Activated T-helper 17 cell treated with anti-CD3 and anti-CD28 coated beads, Interleukin-2, amount 50 U/mL, for 72 hours (primary cell): ENCODE measurements at regions not wholly inside any gene's neighbourhood (a gene's known extent, or its start where the extent isn't known, plus 50 kb on each side); places are given as distances from the start of the nearest gene placed in this dataset.

Experiments
- ATAC-seq: fragments of 150-1000 bp; cut with Tn5 transposase; replicated peaks from 2 replicates; pipeline ENCODE4 v1.10.0; 2021; ENCODE audit warnings: mild to moderate bottlenecking, moderate library complexity
- H3K27ac Mint-ChIP-seq: one replicate; pipeline ENCODE4 v1.8.0; 2022; ENCODE audit warnings: mixed read lengths
- H3K27me3 Mint-ChIP-seq: one replicate; pipeline ENCODE4 v1.8.0; 2022; ENCODE audit warnings: mixed read lengths
- H3K36me3 Mint-ChIP-seq: one replicate; pipeline ENCODE4 v1.8.0; 2022; ENCODE audit warnings: low read depth, mild to moderate bottlenecking, mixed read lengths
- H3K4me1 Mint-ChIP-seq: one replicate; pipeline ENCODE4 v1.8.0; 2022; ENCODE audit warnings: mixed read lengths
- H3K4me3 Mint-ChIP-seq: one replicate; pipeline ENCODE4 v1.8.0; 2022; ENCODE audit warnings: mild to moderate bottlenecking, mixed read lengths
- H3K9me3 Mint-ChIP-seq: one replicate; pipeline ENCODE4 v1.8.0; 2022; ENCODE audit warnings: mixed read lengths

GRCh38 chr20:11772226-11772730 is 145.4 kb upstream of the BTBD3 start:
- no peaks in the 10 kb centered on the region for H3K36me3 Mint-ChIP-seq
- no peak overlapping the region for H3K27ac Mint-ChIP-seq
- H3K4me1 Mint-ChIP-seq: no peaks in the 10 kb centered on the region
- no peak for ATAC-seq
- peaks cover 29% of the 10 kb centered on the region for H3K9me3 Mint-ChIP-seq
- H3K4me3 Mint-ChIP-seq: no peak overlapping the region
- no peaks in the 10 kb centered on the region for H3K27me3 Mint-ChIP-seq

GRCh38 chr20:11776687-11777086 is 141.0 kb upstream of the BTBD3 start:
- no peak overlapping the region for H3K4me3 Mint-ChIP-seq
- H3K27ac Mint-ChIP-seq: no peak overlapping the region
- ATAC-seq: no peak
- no peaks in the 10 kb centered on the region for H3K27me3 Mint-ChIP-seq
- no peaks in the 10 kb centered on the region for H3K4me1 Mint-ChIP-seq
- peaks cover 25% of the 10 kb centered on the region for H3K9me3 Mint-ChIP-seq
- H3K36me3 Mint-ChIP-seq: no peaks in the 10 kb centered on the region

- no peak for ATAC-seq
- Mint-ChIP-seq H3K9me3 (peaks cover 19% of the 10 kb centered on the region), H3K4me3 (no peak overlapping the region), H3K27ac (no peak overlapping the region), H3K4me1 (no peaks in the 10 kb centered on the region), H3K27me3 (no peaks in the 10 kb centered on the region), H3K36me3 (no peaks in the 10 kb centered on the region)
These were observed 140.1 kb upstream of the BTBD3 start for GRCh38 chr20:11777387-11778205.

- Mint-ChIP-seq H3K4me3 (no peak overlapping the region), H3K27ac (no peak overlapping the region), H3K36me3 (no peaks in the 10 kb centered on the region), H3K9me3 (peaks cover 18% of the 10 kb centered on the region), H3K4me1 (no peaks in the 10 kb centered on the region), H3K27me3 (no peaks in the 10 kb centered on the region)
- ATAC-seq: no peak
These were observed 139.5 kb upstream of the BTBD3 start for GRCh38 chr20:11778206-11778570.

GRCh38 chr20:11780765-11781369 is 136.8 kb upstream of the BTBD3 start:
- H3K4me3 Mint-ChIP-seq: no peak overlapping the region
- H3K27me3 Mint-ChIP-seq: no peaks in the 10 kb centered on the region
- H3K9me3 Mint-ChIP-seq: peaks cover 19% of the 10 kb centered on the region
- no peaks in the 10 kb centered on the region for H3K36me3 Mint-ChIP-seq
- H3K4me1 Mint-ChIP-seq: no peaks in the 10 kb centered on the region
- no peak for ATAC-seq
- H3K27ac Mint-ChIP-seq: no peak overlapping the region

GRCh38 chr20:11783102-11783850 is 134.4 kb upstream of the BTBD3 start:
- Mint-ChIP-seq H3K4me1 (no peaks in the 10 kb centered on the region), H3K4me3 (no peak overlapping the region), H3K27me3 (no peaks in the 10 kb centered on the region), H3K27ac (no peak overlapping the region), H3K36me3 (no peaks in the 10 kb centered on the region), H3K9me3 (peaks cover 22% of the 10 kb centered on the region)
- no peak for ATAC-seq

- Mint-ChIP-seq H3K27me3 (no peaks in the 10 kb centered on the region), H3K9me3 (peaks cover 15% of the 10 kb centered on the region), H3K27ac (no peak overlapping the region), H3K4me3 (no peak overlapping the region), H3K4me1 (no peaks in the 10 kb centered on the region), H3K36me3 (no peaks in the 10 kb centered on the region)
- no peak for ATAC-seq
These were observed 131.7 kb upstream of the BTBD3 start for GRCh38 chr20:11785885-11786507.

GRCh38 chr20:11790046-11790445 is 127.6 kb upstream of the BTBD3 start:
- H3K9me3 Mint-ChIP-seq: peaks cover 8% of the 10 kb centered on the region
- no peaks in the 10 kb centered on the region for H3K27me3 Mint-ChIP-seq
- ATAC-seq: no peak
- H3K27ac Mint-ChIP-seq: no peak overlapping the region
- H3K36me3 Mint-ChIP-seq: no peaks in the 10 kb centered on the region
- H3K4me3 Mint-ChIP-seq: no peak overlapping the region
- H3K4me1 Mint-ChIP-seq: no peaks in the 10 kb centered on the region

- Mint-ChIP-seq H3K36me3 (no peaks in the 10 kb centered on the region), H3K4me1 (no peaks in the 10 kb centered on the region), H3K27me3 (no peaks in the 10 kb centered on the region), H3K9me3 (peaks cover 11% of the 10 kb centered on the region), H3K4me3 (no peak overlapping the region), H3K27ac (no peak overlapping the region)
- ATAC-seq: no peak
These were observed 126.4 kb upstream of the BTBD3 start for GRCh38 chr20:11791316-11791715.

- no peaks in the 10 kb centered on the region for H3K4me1 Mint-ChIP-seq
- no peak for ATAC-seq
- no peaks in the 10 kb centered on the region for H3K36me3 Mint-ChIP-seq
- peaks cover 11% of the 10 kb centered on the region for H3K9me3 Mint-ChIP-seq
- no peaks in the 10 kb centered on the region for H3K27me3 Mint-ChIP-seq
- no peak overlapping the region for H3K4me3 Mint-ChIP-seq
- no peak overlapping the region for H3K27ac Mint-ChIP-seq
These were observed 125.7 kb upstream of the BTBD3 start for GRCh38 chr20:11791835-11792567.

- ATAC-seq: no peak
- Mint-ChIP-seq H3K4me3 (no peak overlapping the region), H3K9me3 (peaks cover 11% of the 10 kb centered on the region), H3K27me3 (no peaks in the 10 kb centered on the region), H3K4me1 (no peaks in the 10 kb centered on the region), H3K36me3 (no peaks in the 10 kb centered on the region), H3K27ac (no peak overlapping the region)
These were observed 125.1 kb upstream of the BTBD3 start for GRCh38 chr20:11792568-11792953.

GRCh38 chr20:11794525-11794924 is 123.2 kb upstream of the BTBD3 start:
- Mint-ChIP-seq H3K27me3 (no peaks in the 10 kb centered on the region), H3K4me3 (no peak overlapping the region), H3K27ac (no peak overlapping the region), H3K9me3 (peaks cover 14% of the 10 kb centered on the region), H3K36me3 (no peaks in the 10 kb centered on the region), H3K4me1 (no peaks in the 10 kb centered on the region)
- no peak for ATAC-seq

- Mint-ChIP-seq H3K9me3 (peaks cover 19% of the 10 kb centered on the region), H3K4me3 (no peak overlapping the region), H3K4me1 (no peaks in the 10 kb centered on the region), H3K27ac (no peak overlapping the region), H3K27me3 (no peaks in the 10 kb centered on the region), H3K36me3 (no peaks in the 10 kb centered on the region)
- ATAC-seq: no peak
These were observed 122.5 kb upstream of the BTBD3 start for GRCh38 chr20:11795071-11795615.

GRCh38 chr20:11796026-11796425 is 121.7 kb upstream of the BTBD3 start:
- Mint-ChIP-seq H3K27me3 (no peaks in the 10 kb centered on the region), H3K4me1 (no peaks in the 10 kb centered on the region), H3K36me3 (no peaks in the 10 kb centered on the region), H3K9me3 (peaks cover 19% of the 10 kb centered on the region), H3K4me3 (no peak overlapping the region), H3K27ac (no peak overlapping the region)
- ATAC-seq: no peak
